Activated T-helper 17 cell treated with anti-CD3 and anti-CD28 coated beads, Interleukin-2, amount 50 U/mL, for 72 hours (primary cell): ENCODE measurements at regions not wholly inside any gene's neighbourhood (a gene's known extent, or its start where the extent isn't known, plus 50 kb on each side); places are given as distances from the start of the nearest gene placed in this dataset.

Source experiments
- ATAC-seq: fragments of 150-1000 bp; cut with Tn5 transposase; replicated peaks from 2 replicates; pipeline ENCODE4 v1.10.0; 2021; ENCODE audit warnings: mild to moderate bottlenecking, moderate library complexity
- H3K27ac Mint-ChIP-seq: one replicate; pipeline ENCODE4 v1.8.0; 2022; ENCODE audit warnings: mixed read lengths
- H3K27me3 Mint-ChIP-seq: one replicate; pipeline ENCODE4 v1.8.0; 2022; ENCODE audit warnings: mixed read lengths
- H3K36me3 Mint-ChIP-seq: one replicate; pipeline ENCODE4 v1.8.0; 2022; ENCODE audit warnings: low read depth, mild to moderate bottlenecking, mixed read lengths
- H3K4me1 Mint-ChIP-seq: one replicate; pipeline ENCODE4 v1.8.0; 2022; ENCODE audit warnings: mixed read lengths
- H3K4me3 Mint-ChIP-seq: one replicate; pipeline ENCODE4 v1.8.0; 2022; ENCODE audit warnings: mild to moderate bottlenecking, mixed read lengths
- H3K9me3 Mint-ChIP-seq: one replicate; pipeline ENCODE4 v1.8.0; 2022; ENCODE audit warnings: mixed read lengths

- Mint-ChIP-seq H3K4me1 (no peaks in the 10 kb centered on the region), H3K27ac (no peak overlapping the region), H3K4me3 (no peak overlapping the region), H3K9me3 (no peaks in the 10 kb centered on the region), H3K36me3 (no peaks in the 10 kb centered on the region), H3K27me3 (no peaks in the 10 kb centered on the region)
- ATAC-seq = no peak
Measured at GRCh38 chr20:60883496-60883895, 368.6 kb upstream of the CDH4 start.

- no peaks in the 10 kb centered on the region for H3K4me1 Mint-ChIP-seq
- H3K27ac Mint-ChIP-seq = no peak overlapping the region
- H3K27me3 Mint-ChIP-seq = no peaks in the 10 kb centered on the region
- H3K9me3 Mint-ChIP-seq = no peaks in the 10 kb centered on the region
- no peak for ATAC-seq
- no peaks in the 10 kb centered on the region for H3K36me3 Mint-ChIP-seq
- H3K4me3 Mint-ChIP-seq = no peak overlapping the region
Measured at GRCh38 chr20:60884277-60884676, 367.8 kb upstream of the CDH4 start.

DNA sequence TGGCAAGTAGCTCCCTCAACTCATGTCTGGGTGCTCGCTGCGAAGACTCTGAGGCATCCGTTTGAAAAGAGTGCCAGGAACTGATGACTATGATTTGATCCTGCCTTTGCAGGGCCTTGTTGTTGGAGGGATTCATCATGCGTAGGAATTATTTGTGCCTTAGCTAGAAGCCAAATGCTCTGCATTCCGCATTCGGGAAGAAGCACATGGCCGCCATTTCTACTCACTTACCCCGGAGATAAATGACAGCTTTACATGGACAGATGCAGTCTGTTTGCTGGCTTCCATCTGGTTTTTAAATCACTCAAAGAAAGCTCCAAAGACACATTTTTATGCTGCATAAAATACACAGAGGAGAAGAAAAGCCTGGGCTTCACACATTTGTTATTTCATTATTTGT lies 363.3 kb upstream of the CDH4 start:
- Mint-ChIP-seq H3K27me3 (no peaks in the 10 kb centered on the region), H3K4me1 (no peaks in the 10 kb centered on the region), H3K9me3 (peaks cover 4% of the 10 kb centered on the region), H3K4me3 (no peak overlapping the region), H3K36me3 (no peaks in the 10 kb centered on the region), H3K27ac (no peak overlapping the region)
- no peak for ATAC-seq

DNA sequence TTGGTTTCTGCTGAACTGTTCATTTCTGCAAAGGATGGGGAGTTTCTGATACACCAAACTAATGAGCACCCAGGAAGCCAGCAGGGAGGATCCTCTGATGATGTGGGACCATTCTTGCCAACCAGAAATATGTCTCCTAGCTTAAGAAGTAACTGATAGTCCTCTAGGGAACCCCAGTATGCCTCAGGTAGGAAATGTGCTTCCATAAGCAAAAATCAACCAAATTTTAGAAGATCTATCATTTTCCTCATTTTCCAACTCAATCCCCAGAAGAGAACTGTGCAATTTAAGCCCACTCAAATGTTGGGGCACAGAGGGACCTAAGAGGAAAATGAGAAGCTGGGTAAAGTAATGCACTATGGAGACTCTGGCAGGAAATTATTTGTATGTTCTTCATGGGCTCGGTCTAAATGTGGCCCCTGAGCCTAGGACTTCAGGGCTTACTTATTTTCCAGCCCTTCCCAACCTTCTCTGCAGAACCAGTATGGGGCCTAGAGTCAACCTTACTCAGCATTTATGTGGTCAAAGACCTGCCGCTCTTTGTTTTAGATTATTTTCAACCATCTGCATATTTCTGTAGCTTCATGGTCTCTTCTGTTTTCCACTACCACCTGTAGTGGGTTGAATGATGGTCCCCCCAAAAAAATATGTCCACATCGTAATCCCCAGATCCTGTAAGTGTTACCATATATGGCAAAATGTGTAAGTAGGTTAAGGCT lies 359.8 kb upstream of the CDH4 start:
- Mint-ChIP-seq H3K4me3 (no peak overlapping the region), H3K9me3 (peaks cover 4% of the 10 kb centered on the region), H3K27me3 (no peaks in the 10 kb centered on the region), H3K4me1 (no peaks in the 10 kb centered on the region), H3K27ac (no peak overlapping the region), H3K36me3 (no peaks in the 10 kb centered on the region)
- ATAC-seq = no peak

- ATAC-seq = no peak
- Mint-ChIP-seq H3K4me3 (no peak overlapping the region), H3K9me3 (peaks cover 4% of the 10 kb centered on the region), H3K36me3 (no peaks in the 10 kb centered on the region), H3K27me3 (no peaks in the 10 kb centered on the region), H3K27ac (no peak overlapping the region), H3K4me1 (no peaks in the 10 kb centered on the region)
Measured at GRCh38 chr20:60894091-60894490, 358.0 kb upstream of the CDH4 start.

DNA sequence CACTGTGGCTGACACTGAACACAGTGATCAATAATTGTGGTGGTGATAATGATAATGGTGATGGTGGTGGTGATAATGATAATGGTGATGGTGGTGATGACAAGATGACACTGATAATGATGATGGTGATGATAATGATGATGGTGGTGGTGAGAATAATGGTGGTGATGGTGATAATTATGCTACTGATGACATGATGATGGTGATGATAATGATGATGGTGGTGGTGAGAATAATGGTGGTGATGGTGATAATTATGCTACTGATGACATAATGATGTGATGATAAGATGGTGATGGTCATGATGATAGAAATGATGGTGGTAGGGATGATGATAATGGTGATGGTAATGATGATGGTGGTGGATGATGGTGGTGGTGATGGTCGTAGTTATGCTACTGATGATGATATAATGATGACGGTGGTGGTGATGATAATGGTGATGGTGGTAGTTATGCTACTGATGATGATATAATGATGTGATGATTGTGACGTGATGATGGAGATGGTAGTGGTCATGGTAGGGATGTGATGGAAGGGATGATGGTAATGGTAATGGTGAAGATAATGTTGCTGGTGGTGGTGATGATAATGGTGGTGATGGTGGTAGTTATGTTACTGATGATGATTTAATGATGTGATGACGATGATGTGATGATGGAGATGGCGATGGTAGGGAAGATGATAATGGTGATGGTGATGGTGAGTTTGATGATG lies 356.5 kb upstream of the CDH4 start:
- no peaks in the 10 kb centered on the region for H3K4me1 Mint-ChIP-seq
- peaks cover 4% of the 10 kb centered on the region for H3K9me3 Mint-ChIP-seq
- H3K27ac Mint-ChIP-seq = no peak overlapping the region
- no peak for ATAC-seq
- no peaks in the 10 kb centered on the region for H3K36me3 Mint-ChIP-seq
- no peaks in the 10 kb centered on the region for H3K27me3 Mint-ChIP-seq
- H3K4me3 Mint-ChIP-seq = no peak overlapping the region

DNA sequence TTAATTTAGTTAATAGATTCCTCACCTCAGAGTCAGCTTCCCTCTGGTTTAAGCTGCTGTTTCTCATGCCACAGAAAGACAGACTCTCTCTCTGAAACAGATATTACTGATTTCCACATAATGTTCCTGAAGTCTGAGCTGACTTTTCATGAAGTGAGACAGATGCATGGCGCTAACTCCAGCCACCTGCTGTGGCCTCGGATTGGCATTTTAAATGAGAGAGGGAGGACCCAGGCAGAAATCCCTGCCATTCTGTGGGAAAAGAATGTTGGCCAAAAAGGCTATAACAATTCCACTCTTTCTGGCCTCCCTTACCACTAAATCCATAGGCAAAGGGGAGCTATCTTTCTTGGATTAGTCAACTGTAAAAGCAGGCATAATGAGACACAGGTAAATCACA lies 354.1 kb upstream of the CDH4 start:
- no peaks in the 10 kb centered on the region for H3K36me3 Mint-ChIP-seq
- H3K4me1 Mint-ChIP-seq = no peaks in the 10 kb centered on the region
- H3K27me3 Mint-ChIP-seq = peaks cover 5% of the 10 kb centered on the region
- H3K27ac Mint-ChIP-seq = no peak overlapping the region
- no peak for ATAC-seq
- no peak overlapping the region for H3K4me3 Mint-ChIP-seq
- peaks cover 6% of the 10 kb centered on the region for H3K9me3 Mint-ChIP-seq

DNA sequence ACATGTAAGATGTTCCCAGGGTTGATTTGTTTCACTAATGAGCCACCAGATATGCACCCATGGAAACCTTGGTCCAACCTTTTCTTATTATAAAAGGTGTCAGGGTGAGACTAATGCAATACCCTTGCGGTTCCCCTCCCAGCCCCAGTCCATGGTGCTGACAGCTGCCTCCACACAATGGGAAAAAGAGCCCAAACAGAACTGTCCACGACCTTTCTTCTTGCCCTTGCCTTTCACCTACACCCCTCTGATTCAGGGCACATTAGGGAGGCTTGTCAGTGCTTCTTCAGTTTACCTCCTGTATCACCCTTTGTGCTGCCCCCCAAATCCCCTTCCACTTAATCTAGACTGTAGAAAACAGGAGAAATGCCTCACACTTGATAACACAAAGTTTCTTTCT lies 352.7 kb upstream of the CDH4 start:
- Mint-ChIP-seq H3K9me3 (peaks cover 6% of the 10 kb centered on the region), H3K4me3 (no peak overlapping the region), H3K27me3 (peaks cover 5% of the 10 kb centered on the region), H3K36me3 (no peaks in the 10 kb centered on the region), H3K4me1 (no peaks in the 10 kb centered on the region), H3K27ac (no peak overlapping the region)
- ATAC-seq = no peak

GRCh38 chr20:60900618-60901017 lies 351.4 kb upstream of the CDH4 start:
- Mint-ChIP-seq H3K4me1 (no peaks in the 10 kb centered on the region), H3K9me3 (peaks cover 6% of the 10 kb centered on the region), H3K27ac (no peak overlapping the region), H3K4me3 (no peak overlapping the region), H3K27me3 (peaks cover 5% of the 10 kb centered on the region), H3K36me3 (no peaks in the 10 kb centered on the region)
- no peak for ATAC-seq

GRCh38 chr20:60901831-60902230 lies 350.2 kb upstream of the CDH4 start:
- Mint-ChIP-seq H3K36me3 (no peaks in the 10 kb centered on the region), H3K9me3 (peaks cover 6% of the 10 kb centered on the region), H3K27me3 (peaks cover 5% of the 10 kb centered on the region), H3K4me3 (no peak overlapping the region), H3K4me1 (no peaks in the 10 kb centered on the region), H3K27ac (no peak overlapping the region)
- no peak for ATAC-seq

- Mint-ChIP-seq H3K27me3 (peaks cover 5% of the 10 kb centered on the region), H3K4me1 (no peaks in the 10 kb centered on the region), H3K9me3 (peaks cover 6% of the 10 kb centered on the region), H3K4me3 (no peak overlapping the region), H3K36me3 (no peaks in the 10 kb centered on the region), H3K27ac (no peak overlapping the region)
- no peak for ATAC-seq
Measured at GRCh38 chr20:60903325-60903971, 348.6 kb upstream of the CDH4 start.

DNA sequence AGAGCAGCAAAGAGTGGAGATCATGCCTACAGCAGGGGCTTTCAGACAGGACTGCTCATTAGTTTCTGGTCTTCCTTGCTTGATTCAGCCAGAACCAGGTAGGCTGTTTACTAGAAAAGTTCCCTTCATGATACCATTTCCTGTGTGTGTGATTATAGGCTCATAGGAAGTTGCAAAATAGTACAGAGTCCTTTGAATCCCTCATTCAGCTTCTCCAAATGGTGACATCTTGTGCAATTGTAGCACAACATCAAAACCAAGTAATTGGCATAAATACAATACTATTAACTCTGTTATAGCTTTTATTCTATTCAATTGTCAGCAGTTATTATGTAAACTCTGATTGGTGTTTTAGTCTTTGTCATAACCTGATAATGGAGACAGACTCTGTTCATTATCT lies 347.3 kb upstream of the CDH4 start:
- no peak overlapping the region for H3K27ac Mint-ChIP-seq
- no peaks in the 10 kb centered on the region for H3K36me3 Mint-ChIP-seq
- ATAC-seq = no peak
- H3K4me1 Mint-ChIP-seq = no peaks in the 10 kb centered on the region
- peaks cover 6% of the 10 kb centered on the region for H3K9me3 Mint-ChIP-seq
- H3K27me3 Mint-ChIP-seq = peaks cover 5% of the 10 kb centered on the region
- H3K4me3 Mint-ChIP-seq = no peak overlapping the region

DNA sequence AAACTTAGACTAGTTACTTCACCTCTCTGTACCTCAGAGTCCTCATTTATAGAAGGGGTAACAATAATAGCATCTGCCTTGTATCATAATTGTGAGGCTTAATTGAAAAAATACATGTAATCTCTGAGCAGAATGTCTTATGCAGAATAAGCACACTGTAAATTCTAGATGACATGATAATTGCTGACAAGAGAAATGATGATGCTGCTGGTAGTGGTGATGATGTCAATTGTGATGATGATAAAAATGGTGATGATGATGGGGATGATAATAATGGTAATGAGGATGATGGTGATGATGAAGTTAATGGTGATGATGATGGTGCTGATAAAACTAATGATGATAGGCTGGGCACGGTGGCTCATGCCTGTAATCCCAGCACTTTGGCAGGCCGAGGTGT lies 346.1 kb upstream of the CDH4 start:
- H3K4me3 Mint-ChIP-seq = no peak overlapping the region
- no peak overlapping the region for H3K27ac Mint-ChIP-seq
- no peaks in the 10 kb centered on the region for H3K36me3 Mint-ChIP-seq
- peaks cover 6% of the 10 kb centered on the region for H3K9me3 Mint-ChIP-seq
- H3K4me1 Mint-ChIP-seq = no peaks in the 10 kb centered on the region
- peaks cover 5% of the 10 kb centered on the region for H3K27me3 Mint-ChIP-seq
- no peak for ATAC-seq

DNA sequence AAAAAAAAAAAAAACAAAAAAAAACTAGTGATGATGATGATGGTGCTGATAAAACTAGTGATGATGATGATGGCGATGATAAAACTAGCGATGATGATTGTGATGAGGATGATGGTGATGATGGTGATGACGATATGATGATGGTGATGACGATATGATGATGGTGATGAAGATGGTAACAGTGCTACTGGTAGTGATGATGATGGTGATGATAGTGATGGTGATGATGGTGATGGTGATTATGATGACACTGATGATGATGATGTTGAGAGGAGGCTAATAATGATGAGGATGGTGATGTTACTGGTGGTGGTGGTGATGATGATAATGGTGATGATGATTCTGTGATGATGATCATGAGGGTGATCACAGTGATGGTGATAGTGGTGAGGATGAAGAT lies 345.5 kb upstream of the CDH4 start:
- peaks cover 5% of the 10 kb centered on the region for H3K27me3 Mint-ChIP-seq
- H3K4me1 Mint-ChIP-seq = no peaks in the 10 kb centered on the region
- no peak for ATAC-seq
- no peak overlapping the region for H3K27ac Mint-ChIP-seq
- no peak overlapping the region for H3K4me3 Mint-ChIP-seq
- no peaks in the 10 kb centered on the region for H3K36me3 Mint-ChIP-seq
- H3K9me3 Mint-ChIP-seq = peaks cover 6% of the 10 kb centered on the region

- Mint-ChIP-seq H3K27me3 (no peaks in the 10 kb centered on the region), H3K9me3 (peaks cover 7% of the 10 kb centered on the region), H3K27ac (no peak overlapping the region), H3K4me3 (no peak overlapping the region), H3K4me1 (no peaks in the 10 kb centered on the region), H3K36me3 (no peaks in the 10 kb centered on the region)
- no peak for ATAC-seq
Measured at GRCh38 chr20:60913298-60913697, 338.8 kb upstream of the CDH4 start.
